BE2C (cell line): ENCODE measurements at regions not wholly inside any gene's neighbourhood (a gene's known extent, or its start where the extent isn't known, plus 50 kb on each side); places are given as distances from the start of the nearest gene placed in this dataset.

Experiments used
- DNase-seq: peaks from one replicate; pipeline ENCODE4 v3.0.0-alpha.2; 2020
- H3K27me3 ChIP-seq: fragments of 250-450 bp; sonication (Bioruptor Pico); 2 replicates; pipeline ENCODE4 v1.5.1; 2020; ENCODE audit warnings: mild to moderate bottlenecking
- H3K36me3 ChIP-seq: fragments of 250-450 bp; sonication (Bioruptor Pico); 2 replicates; pipeline ENCODE4 v1.5.1; 2020; ENCODE audit warnings: mild to moderate bottlenecking
- H3K4me1 ChIP-seq: fragments of 250-450 bp; sonication (Bioruptor Pico); 2 replicates; pipeline ENCODE4 v1.5.1; 2020
- H3K4me3 ChIP-seq: 2 replicates; pipeline ENCODE4 v1.5.1; 2011; ENCODE audit warnings: low read depth, low read length
- H3K9me3 ChIP-seq: fragments of 250-450 bp; sonication (Bioruptor Pico); 2 replicates; pipeline ENCODE4 v1.5.1; 2020
- TF ChIP-seq, protein P1 (sequence below): IDR thresholded peaks from 2 replicates; pipeline ENCODE4 v1.5.1; 2012; ENCODE audit warnings: mild to moderate bottlenecking, low read depth, low read length

DNA sequence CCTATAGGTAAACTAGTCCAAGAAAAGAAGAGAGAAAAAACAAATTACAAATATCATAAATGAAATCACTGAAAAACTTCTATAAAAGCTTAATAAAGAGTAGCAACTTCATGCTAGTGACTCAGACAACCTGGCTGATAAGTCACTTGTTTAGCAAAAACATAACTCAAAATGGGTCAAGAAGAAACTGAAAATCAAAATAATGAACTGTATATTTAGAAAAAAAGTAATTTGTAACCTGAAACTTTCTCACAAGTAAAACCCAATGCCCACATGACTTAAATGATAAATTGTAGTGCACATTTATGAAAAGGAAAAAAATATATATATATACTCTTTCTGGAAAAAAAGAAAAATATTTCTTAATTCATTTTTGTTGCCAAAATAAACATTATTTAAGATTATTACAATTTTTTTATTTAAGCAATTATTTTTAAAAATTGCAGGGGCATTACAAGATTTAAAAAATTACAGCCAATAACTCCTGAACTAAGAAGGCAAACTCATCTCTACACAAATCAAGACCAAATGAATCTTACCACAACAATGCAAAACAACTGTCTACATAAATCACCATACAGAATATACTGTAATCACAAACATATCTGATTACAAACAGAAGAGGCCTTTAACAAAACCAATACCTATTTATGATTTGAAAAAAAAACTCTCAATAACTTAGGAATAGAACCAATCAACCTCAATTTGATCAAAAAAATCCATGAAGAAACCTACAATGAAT lies 406.3 kb downstream of the CDH7 start:
- no peaks in the 10 kb centered on the region for H3K27me3 ChIP-seq
- H3K4me1 ChIP-seq: no peaks in the 10 kb centered on the region
- no peaks in the 10 kb centered on the region for H3K9me3 ChIP-seq
- no peaks in the 10 kb centered on the region for H3K36me3 ChIP-seq
- H3K4me3 ChIP-seq: no peak overlapping the region
- no peak for DNase-seq
- TF ChIP-seq, protein P1, sequence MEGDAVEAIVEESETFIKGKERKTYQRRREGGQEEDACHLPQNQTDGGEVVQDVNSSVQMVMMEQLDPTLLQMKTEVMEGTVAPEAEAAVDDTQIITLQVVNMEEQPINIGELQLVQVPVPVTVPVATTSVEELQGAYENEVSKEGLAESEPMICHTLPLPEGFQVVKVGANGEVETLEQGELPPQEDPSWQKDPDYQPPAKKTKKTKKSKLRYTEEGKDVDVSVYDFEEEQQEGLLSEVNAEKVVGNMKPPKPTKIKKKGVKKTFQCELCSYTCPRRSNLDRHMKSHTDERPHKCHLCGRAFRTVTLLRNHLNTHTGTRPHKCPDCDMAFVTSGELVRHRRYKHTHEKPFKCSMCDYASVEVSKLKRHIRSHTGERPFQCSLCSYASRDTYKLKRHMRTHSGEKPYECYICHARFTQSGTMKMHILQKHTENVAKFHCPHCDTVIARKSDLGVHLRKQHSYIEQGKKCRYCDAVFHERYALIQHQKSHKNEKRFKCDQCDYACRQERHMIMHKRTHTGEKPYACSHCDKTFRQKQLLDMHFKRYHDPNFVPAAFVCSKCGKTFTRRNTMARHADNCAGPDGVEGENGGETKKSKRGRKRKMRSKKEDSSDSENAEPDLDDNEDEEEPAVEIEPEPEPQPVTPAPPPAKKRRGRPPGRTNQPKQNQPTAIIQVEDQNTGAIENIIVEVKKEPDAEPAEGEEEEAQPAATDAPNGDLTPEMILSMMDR: no peak

DNA sequence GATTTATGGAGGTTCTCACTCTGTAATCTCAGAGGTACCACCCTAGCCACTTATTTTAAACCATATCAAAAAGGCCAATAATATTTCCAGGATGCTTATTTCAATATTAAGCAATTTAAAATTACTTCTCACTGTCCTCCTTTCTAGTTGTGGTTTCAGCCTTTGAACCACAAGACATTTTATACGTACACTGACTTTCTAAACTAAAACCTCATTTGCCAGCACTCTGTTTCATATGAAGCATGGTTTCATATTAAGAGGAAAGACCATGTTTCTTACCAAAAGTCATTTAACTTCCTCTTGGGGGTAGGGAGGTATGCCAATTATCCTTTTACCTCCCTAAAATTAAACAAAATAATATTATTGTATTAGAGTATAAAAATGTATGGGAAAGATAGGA lies 399.8 kb downstream of the CDH7 start:
- Histone ChIP-seq H3K27me3 (no peaks in the 10 kb centered on the region), H3K4me1 (no peaks in the 10 kb centered on the region), H3K36me3 (no peaks in the 10 kb centered on the region), H3K9me3 (no peaks in the 10 kb centered on the region), H3K4me3 (no peak overlapping the region)
- no peak for DNase-seq
- TF ChIP-seq, protein P1: no peak

DNA sequence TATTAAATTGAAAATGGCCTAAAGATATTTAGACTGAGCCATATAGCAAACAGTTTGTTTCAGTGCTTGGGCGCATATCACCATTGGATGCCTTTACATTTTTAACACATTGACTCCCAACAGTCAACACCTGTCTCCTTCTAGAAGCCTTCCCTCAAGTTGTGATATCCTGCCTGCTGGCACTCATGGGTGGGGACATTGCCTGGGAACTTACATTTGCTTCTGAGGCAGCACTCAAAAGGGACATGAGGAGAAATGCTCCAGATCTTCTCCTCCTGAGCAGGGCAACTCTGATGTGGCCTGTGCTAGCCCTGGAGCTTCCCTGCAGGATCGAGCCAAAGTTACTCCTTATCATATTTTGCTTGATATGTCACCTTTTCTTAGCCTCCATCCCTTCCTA lies 392.2 kb downstream of the CDH7 start:
- H3K27me3 ChIP-seq: no peaks in the 10 kb centered on the region
- DNase-seq: no peak
- no peaks in the 10 kb centered on the region for H3K9me3 ChIP-seq
- H3K36me3 ChIP-seq: no peaks in the 10 kb centered on the region
- TF ChIP-seq, protein P1: no peak
- H3K4me1 ChIP-seq: no peaks in the 10 kb centered on the region
- no peak overlapping the region for H3K4me3 ChIP-seq

DNA sequence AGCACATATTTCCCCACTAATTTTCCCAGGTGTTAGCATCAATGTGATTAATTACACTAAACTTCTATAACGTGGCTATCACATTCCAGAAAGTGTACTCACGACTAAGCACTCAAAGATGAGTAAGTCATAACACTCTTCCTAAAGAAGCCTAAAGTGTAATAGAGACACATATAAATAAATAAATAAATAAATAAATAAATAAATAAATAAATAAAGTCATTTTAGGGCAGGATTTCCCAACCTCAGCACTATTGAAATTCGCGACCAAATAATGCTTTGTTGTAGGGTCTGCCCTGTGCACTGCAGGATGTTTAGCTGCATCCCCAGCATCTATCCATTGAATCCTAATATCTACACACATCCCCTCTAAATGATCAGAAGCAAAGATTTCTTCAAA lies 390.9 kb downstream of the CDH7 start:
- no peak for DNase-seq
- H3K36me3 ChIP-seq: no peaks in the 10 kb centered on the region
- H3K9me3 ChIP-seq: no peaks in the 10 kb centered on the region
- H3K4me3 ChIP-seq: no peak overlapping the region
- no peaks in the 10 kb centered on the region for H3K4me1 ChIP-seq
- no peaks in the 10 kb centered on the region for H3K27me3 ChIP-seq
- TF ChIP-seq, protein P1: no peak

- Histone ChIP-seq H3K27me3 (no peaks in the 10 kb centered on the region), H3K4me3 (no peak overlapping the region), H3K36me3 (no peaks in the 10 kb centered on the region), H3K4me1 (no peaks in the 10 kb centered on the region), H3K9me3 (no peaks in the 10 kb centered on the region)
- no peak for DNase-seq
- TF ChIP-seq, protein P1: no peak
These were observed 387.8 kb downstream of the CDH7 start for GRCh38 chr18:66138642-66139041.

GRCh38 chr18:66136039-66136438 lies 385.2 kb downstream of the CDH7 start:
- H3K27me3 ChIP-seq: no peaks in the 10 kb centered on the region
- H3K4me3 ChIP-seq: no peak overlapping the region
- TF ChIP-seq, protein P1: no peak
- no peak for DNase-seq
- no peaks in the 10 kb centered on the region for H3K9me3 ChIP-seq
- no peaks in the 10 kb centered on the region for H3K4me1 ChIP-seq
- no peaks in the 10 kb centered on the region for H3K36me3 ChIP-seq
